BLaER1 treated with 17β-estradiol and CSF1 and Interleukin-3, amounts not matched to agents 10 nM and 100 nM (cell line): ENCODE measurements at regions not wholly inside any gene's neighbourhood (a gene's known extent, or its start where the extent isn't known, plus 50 kb on each side); places are given as distances from the start of the nearest gene placed in this dataset.

Experiments
- H3K27ac ChIP-seq, 11 experiments: shearing (Covaris generic); formaldehyde crosslinking; 2 replicates each; pipeline ENCODE4 v1.8.1; 2022
- H3K27me3 ChIP-seq, 11 experiments: shearing (Covaris generic); formaldehyde crosslinking; 2 replicates each; pipeline ENCODE4 v1.8.1; 2022
- H3K36me3 ChIP-seq, 11 experiments: shearing (Covaris generic); formaldehyde crosslinking; 2 replicates each; pipeline ENCODE4 v1.8.1; 2022
- H3K4me1 ChIP-seq, 10 experiments: shearing (Covaris generic); formaldehyde crosslinking; 2 replicates each; pipeline ENCODE4 v1.8.1; 2022
- H3K4me2 ChIP-seq, 11 experiments: shearing (Covaris generic); formaldehyde crosslinking; 2 replicates each; pipeline ENCODE4 v1.8.1; 2022
- H3K4me3 ChIP-seq, 10 experiments: shearing (Covaris generic); formaldehyde crosslinking; 2 replicates each; pipeline ENCODE4 v1.8.1; 2022
- H3K9ac ChIP-seq, 11 experiments: shearing (Covaris generic); formaldehyde crosslinking; 2 replicates each; pipeline ENCODE4 v1.8.1; 2022
- H3K9me3 ChIP-seq, 11 experiments: shearing (Covaris generic); formaldehyde crosslinking; replicated peaks in 1 of 11; 2 replicates each; pipeline ENCODE4 v1.8.1; 2022
- H4K20me1 ChIP-seq, 11 experiments: shearing (Covaris generic); formaldehyde crosslinking; 2 replicates each; pipeline ENCODE4 v1.8.1; 2022
- Cebpa-rat ChIP-seq, 11 experiments: shearing (Covaris generic); IDR thresholded peaks; 2 replicates each; pipeline ENCODE4 v1.8.1; 2022

GRCh38 chr2:189249901-189250300, 70.3 kb upstream of the COL5A2 start:
- no peak for TF ChIP-seq Cebpa-rat (IDR thresholded peaks at IDR 0.05)
- Histone ChIP-seq H3K9me3 (peaks cover 0 to under 1% (median 0%) of the 10 kb centered on the region in 11 experiments; a peak in 1 of 22 replicates), H4K20me1 (no peaks in the 10 kb centered on the region), H3K4me3 (no peak overlapping the region), H3K4me2 (no peak overlapping the region), H3K9ac (no peak overlapping the region), H3K27me3 (no peaks in the 10 kb centered on the region), H3K27ac (no peak overlapping the region), H3K36me3 (no peaks in the 10 kb centered on the region), H3K4me1 (0 out of 20 replicates have a peak, but pooled peaks cover 0 to 3% (median 0%) of the 10 kb centered on the region in 10 experiments)

GRCh38 chr2:189252991-189253675, 73.6 kb upstream of the COL5A2 start:
- Histone ChIP-seq H3K9ac (no peak overlapping the region), H3K36me3 (no peaks in the 10 kb centered on the region), H3K27ac (no peak overlapping the region), H3K4me2 (no peak overlapping the region), H3K4me3 (no peak overlapping the region), H4K20me1 (no peaks in the 10 kb centered on the region), H3K27me3 (no peaks in the 10 kb centered on the region), H3K4me1 (no peaks in the 10 kb centered on the region), H3K9me3 (no peaks in the 10 kb centered on the region)
- TF ChIP-seq Cebpa-rat (IDR thresholded peaks at IDR 0.05) = no peak

- no peak overlapping the region for H3K4me3 ChIP-seq
- no peaks in the 10 kb centered on the region for H3K36me3 ChIP-seq
- H3K27me3 ChIP-seq = no peaks in the 10 kb centered on the region
- H3K9me3 ChIP-seq = no peaks in the 10 kb centered on the region
- no peak overlapping the region for H3K4me2 ChIP-seq
- H3K4me1 ChIP-seq = no peaks in the 10 kb centered on the region
- H4K20me1 ChIP-seq = no peaks in the 10 kb centered on the region
- H3K27ac ChIP-seq = no peak overlapping the region
- no peak overlapping the region for H3K9ac ChIP-seq
- no peak for TF ChIP-seq Cebpa-rat (IDR thresholded peaks at IDR 0.05)
These were observed 74.3 kb upstream of the COL5A2 start for GRCh38 chr2:189253836-189254235.

GRCh38 chr2:189254268-189254883, 74.8 kb upstream of the COL5A2 start:
- H4K20me1 ChIP-seq = no peaks in the 10 kb centered on the region
- no peaks in the 10 kb centered on the region for H3K9me3 ChIP-seq
- no peak overlapping the region for H3K27ac ChIP-seq
- no peaks in the 10 kb centered on the region for H3K4me1 ChIP-seq
- H3K4me2 ChIP-seq = no peak overlapping the region
- no peak overlapping the region for H3K9ac ChIP-seq
- no peaks in the 10 kb centered on the region for H3K36me3 ChIP-seq
- no peaks in the 10 kb centered on the region for H3K27me3 ChIP-seq
- H3K4me3 ChIP-seq = no peak overlapping the region
- TF ChIP-seq Cebpa-rat (IDR thresholded peaks at IDR 0.05) = no peak

GRCh38 chr2:189255711-189256110, 76.2 kb upstream of the COL5A2 start:
- no peak overlapping the region for H3K27ac ChIP-seq
- no peak overlapping the region for H3K4me2 ChIP-seq
- no peak overlapping the region for H3K4me3 ChIP-seq
- H3K9me3 ChIP-seq = no peaks in the 10 kb centered on the region
- H3K9ac ChIP-seq = no peak overlapping the region
- no peaks in the 10 kb centered on the region for H3K27me3 ChIP-seq
- no peaks in the 10 kb centered on the region for H3K36me3 ChIP-seq
- no peak for TF ChIP-seq Cebpa-rat (IDR thresholded peaks at IDR 0.05)
- no peaks in the 10 kb centered on the region for H3K4me1 ChIP-seq
- no peaks in the 10 kb centered on the region for H4K20me1 ChIP-seq

GRCh38 chr2:189258616-189259365, 79.2 kb upstream of the COL5A2 start:
- H3K9ac ChIP-seq = no peak overlapping the region
- H3K4me1 ChIP-seq = no peaks in the 10 kb centered on the region
- H3K36me3 ChIP-seq = no peaks in the 10 kb centered on the region
- no peaks in the 10 kb centered on the region for H3K9me3 ChIP-seq
- H4K20me1 ChIP-seq = no peaks in the 10 kb centered on the region
- H3K4me2 ChIP-seq = no peak overlapping the region
- H3K4me3 ChIP-seq = no peak overlapping the region
- H3K27me3 ChIP-seq = no peaks in the 10 kb centered on the region
- no peak for TF ChIP-seq Cebpa-rat (IDR thresholded peaks at IDR 0.05)
- H3K27ac ChIP-seq = no peak overlapping the region

GRCh38 chr2:189260361-189260814, 80.8 kb upstream of the COL5A2 start:
- H3K9me3 ChIP-seq = peaks cover 0 to under 1% (median 0%) of the 10 kb centered on the region in 11 experiments; a peak in 1 of 22 replicates
- H3K9ac ChIP-seq = no peak overlapping the region

GRCh38 chr2:189261431-189261841, 81.9 kb upstream of the COL5A2 start:
- H3K9ac ChIP-seq = no peak overlapping the region
- H3K4me2 ChIP-seq = no peak overlapping the region
- H3K36me3 ChIP-seq = no peaks in the 10 kb centered on the region
- H3K4me1 ChIP-seq = no peaks in the 10 kb centered on the region
- no peak for TF ChIP-seq Cebpa-rat (IDR thresholded peaks at IDR 0.05)
- H3K9me3 ChIP-seq = peaks cover 0 to 11% (median 6%) of the 10 kb centered on the region in 11 experiments; a peak in 8 of 22 replicates
- no peak overlapping the region for H3K4me3 ChIP-seq
- no peak overlapping the region for H3K27ac ChIP-seq
- no peaks in the 10 kb centered on the region for H4K20me1 ChIP-seq
- H3K27me3 ChIP-seq = no peaks in the 10 kb centered on the region

More at GRCh38 chr2:189260361-189260814, 80.8 kb upstream of the COL5A2 start:
- Histone ChIP-seq H3K27me3 (no peaks in the 10 kb centered on the region), H3K4me2 (no peak overlapping the region), H3K27ac (no peak overlapping the region), H3K4me3 (no peak overlapping the region), H3K4me1 (no peaks in the 10 kb centered on the region), H3K36me3 (no peaks in the 10 kb centered on the region), H4K20me1 (no peaks in the 10 kb centered on the region)
- TF ChIP-seq Cebpa-rat (IDR thresholded peaks at IDR 0.05) = no peak

- Histone ChIP-seq H3K4me3 (no peak overlapping the region), H3K36me3 (no peaks in the 10 kb centered on the region), H3K4me1 (no peaks in the 10 kb centered on the region), H3K27ac (no peak overlapping the region), H3K9ac (no peak overlapping the region), H3K4me2 (no peak overlapping the region), H4K20me1 (no peaks in the 10 kb centered on the region), H3K27me3 (no peaks in the 10 kb centered on the region), H3K9me3 (peaks cover 0 to 11% (median 6%) of the 10 kb centered on the region in 11 experiments; a peak in 8 of 22 replicates)
- no peak for TF ChIP-seq Cebpa-rat (IDR thresholded peaks at IDR 0.05)
These were observed 82.4 kb upstream of the COL5A2 start for GRCh38 chr2:189261916-189262315.
